ENCODE measurements at regions not wholly inside any gene's neighbourhood (a gene's known extent, or its start where the extent isn't known, plus 50 kb on each side); places are given as distances from the start of the nearest gene placed in this dataset.

GRCh38 chr9:13847270-13847669, 466.7 kb downstream of the NFIB start:
- no peaks in the 10 kb centered on the region for H3K36me3 Mint-ChIP-seq (ENCODE audit: low read depth)
- no peaks in the 10 kb centered on the region for H3K27me3 ChIP-seq (ENCODE audit: insufficient read depth)
- no peak overlapping the region for H3K4me3 Mint-ChIP-seq
- TF ChIP-seq ZNF114 (CRISPR knock-in tag; IDR thresholded peaks at IDR 0.05) (no peak), NANOG (IDR thresholded peaks at IDR 0.05; ENCODE audit: borderline replicate concordance) (no peak), EZH2phosphoT487 (IDR thresholded peaks at IDR 0.05; ENCODE audit: unreplicated experiment) (no peak), ZNF331 (CRISPR knock-in tag; IDR thresholded peaks at IDR 0.05; ENCODE audit: low read depth) (no peak), STAT1 (IDR thresholded peaks at IDR 0.05; ENCODE audit: unreplicated experiment) (no peak), JUNB (IDR thresholded peaks at IDR 0.05; ENCODE audit: unreplicated experiment) (no peak), POLR2AphosphoS5 (IDR thresholded peaks at IDR 0.05; ENCODE audit: low read depth) (no peak), EZH2 (IDR thresholded peaks at IDR 0.05; ENCODE audit: low read depth, unreplicated experiment) (no peak)
- TF ChIP-seq, protein P1, sequence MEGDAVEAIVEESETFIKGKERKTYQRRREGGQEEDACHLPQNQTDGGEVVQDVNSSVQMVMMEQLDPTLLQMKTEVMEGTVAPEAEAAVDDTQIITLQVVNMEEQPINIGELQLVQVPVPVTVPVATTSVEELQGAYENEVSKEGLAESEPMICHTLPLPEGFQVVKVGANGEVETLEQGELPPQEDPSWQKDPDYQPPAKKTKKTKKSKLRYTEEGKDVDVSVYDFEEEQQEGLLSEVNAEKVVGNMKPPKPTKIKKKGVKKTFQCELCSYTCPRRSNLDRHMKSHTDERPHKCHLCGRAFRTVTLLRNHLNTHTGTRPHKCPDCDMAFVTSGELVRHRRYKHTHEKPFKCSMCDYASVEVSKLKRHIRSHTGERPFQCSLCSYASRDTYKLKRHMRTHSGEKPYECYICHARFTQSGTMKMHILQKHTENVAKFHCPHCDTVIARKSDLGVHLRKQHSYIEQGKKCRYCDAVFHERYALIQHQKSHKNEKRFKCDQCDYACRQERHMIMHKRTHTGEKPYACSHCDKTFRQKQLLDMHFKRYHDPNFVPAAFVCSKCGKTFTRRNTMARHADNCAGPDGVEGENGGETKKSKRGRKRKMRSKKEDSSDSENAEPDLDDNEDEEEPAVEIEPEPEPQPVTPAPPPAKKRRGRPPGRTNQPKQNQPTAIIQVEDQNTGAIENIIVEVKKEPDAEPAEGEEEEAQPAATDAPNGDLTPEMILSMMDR (conservative IDR thresholded peaks at IDR 0.05; ENCODE audit: low read depth in 2 of 2): no peak
- TF ChIP-seq, protein P2, sequence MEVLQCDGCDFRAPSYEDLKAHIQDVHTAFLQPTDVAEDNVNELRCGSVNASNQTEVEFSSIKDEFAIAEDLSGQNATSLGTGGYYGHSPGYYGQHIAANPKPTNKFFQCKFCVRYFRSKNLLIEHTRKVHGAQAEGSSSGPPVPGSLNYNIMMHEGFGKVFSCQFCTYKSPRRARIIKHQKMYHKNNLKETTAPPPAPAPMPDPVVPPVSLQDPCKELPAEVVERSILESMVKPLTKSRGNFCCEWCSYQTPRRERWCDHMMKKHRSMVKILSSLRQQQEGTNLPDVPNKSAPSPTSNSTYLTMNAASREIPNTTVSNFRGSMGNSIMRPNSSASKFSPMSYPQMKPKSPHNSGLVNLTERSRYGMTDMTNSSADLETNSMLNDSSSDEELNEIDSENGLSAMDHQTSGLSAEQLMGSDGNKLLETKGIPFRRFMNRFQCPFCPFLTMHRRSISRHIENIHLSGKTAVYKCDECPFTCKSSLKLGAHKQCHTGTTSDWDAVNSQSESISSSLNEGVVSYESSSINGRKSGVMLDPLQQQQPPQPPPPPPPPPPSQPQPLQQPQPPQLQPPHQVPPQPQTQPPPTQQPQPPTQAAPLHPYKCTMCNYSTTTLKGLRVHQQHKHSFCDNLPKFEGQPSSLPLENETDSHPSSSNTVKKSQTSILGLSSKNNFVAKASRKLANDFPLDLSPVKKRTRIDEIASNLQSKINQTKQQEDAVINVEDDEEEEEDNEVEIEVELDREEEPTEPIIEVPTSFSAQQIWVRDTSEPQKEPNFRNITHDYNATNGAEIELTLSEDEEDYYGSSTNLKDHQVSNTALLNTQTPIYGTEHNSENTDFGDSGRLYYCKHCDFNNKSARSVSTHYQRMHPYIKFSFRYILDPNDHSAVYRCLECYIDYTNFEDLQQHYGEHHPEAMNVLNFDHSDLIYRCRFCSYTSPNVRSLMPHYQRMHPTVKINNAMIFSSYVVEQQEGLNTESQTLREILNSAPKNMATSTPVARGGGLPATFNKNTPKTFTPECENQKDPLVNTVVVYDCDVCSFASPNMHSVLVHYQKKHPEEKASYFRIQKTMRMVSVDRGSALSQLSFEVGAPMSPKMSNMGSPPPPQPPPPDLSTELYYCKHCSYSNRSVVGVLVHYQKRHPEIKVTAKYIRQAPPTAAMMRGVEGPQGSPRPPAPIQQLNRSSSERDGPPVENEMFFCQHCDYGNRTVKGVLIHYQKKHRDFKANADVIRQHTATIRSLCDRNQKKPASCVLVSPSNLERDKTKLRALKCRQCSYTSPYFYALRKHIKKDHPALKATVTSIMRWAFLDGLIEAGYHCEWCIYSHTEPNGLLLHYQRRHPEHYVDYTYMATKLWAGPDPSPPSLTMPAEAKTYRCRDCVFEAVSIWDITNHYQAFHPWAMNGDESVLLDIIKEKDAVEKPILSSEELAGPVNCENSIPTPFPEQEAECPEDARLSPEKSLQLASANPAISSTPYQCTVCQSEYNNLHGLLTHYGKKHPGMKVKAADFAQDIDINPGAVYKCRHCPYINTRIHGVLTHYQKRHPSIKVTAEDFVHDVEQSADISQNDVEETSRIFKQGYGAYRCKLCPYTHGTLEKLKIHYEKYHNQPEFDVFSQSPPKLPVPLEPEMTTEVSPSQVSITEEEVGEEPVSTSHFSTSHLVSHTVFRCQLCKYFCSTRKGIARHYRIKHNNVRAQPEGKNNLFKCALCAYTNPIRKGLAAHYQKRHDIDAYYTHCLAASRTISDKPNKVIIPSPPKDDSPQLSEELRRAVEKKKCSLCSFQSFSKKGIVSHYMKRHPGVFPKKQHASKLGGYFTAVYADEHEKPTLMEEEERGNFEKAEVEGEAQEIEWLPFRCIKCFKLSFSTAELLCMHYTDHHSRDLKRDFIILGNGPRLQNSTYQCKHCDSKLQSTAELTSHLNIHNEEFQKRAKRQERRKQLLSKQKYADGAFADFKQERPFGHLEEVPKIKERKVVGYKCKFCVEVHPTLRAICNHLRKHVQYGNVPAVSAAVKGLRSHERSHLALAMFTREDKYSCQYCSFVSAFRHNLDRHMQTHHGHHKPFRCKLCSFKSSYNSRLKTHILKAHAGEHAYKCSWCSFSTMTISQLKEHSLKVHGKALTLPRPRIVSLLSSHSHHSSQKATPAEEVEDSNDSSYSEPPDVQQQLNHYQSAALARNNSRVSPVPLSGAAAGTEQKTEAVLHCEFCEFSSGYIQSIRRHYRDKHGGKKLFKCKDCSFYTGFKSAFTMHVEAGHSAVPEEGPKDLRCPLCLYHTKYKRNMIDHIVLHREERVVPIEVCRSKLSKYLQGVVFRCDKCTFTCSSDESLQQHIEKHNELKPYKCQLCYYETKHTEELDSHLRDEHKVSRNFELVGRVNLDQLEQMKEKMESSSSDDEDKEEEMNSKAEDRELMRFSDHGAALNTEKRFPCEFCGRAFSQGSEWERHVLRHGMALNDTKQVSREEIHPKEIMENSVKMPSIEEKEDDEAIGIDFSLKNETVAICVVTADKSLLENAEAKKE (CRISPR knock-in tag; IDR thresholded peaks at IDR 0.05): no peak
- TF ChIP-seq, protein P3, sequence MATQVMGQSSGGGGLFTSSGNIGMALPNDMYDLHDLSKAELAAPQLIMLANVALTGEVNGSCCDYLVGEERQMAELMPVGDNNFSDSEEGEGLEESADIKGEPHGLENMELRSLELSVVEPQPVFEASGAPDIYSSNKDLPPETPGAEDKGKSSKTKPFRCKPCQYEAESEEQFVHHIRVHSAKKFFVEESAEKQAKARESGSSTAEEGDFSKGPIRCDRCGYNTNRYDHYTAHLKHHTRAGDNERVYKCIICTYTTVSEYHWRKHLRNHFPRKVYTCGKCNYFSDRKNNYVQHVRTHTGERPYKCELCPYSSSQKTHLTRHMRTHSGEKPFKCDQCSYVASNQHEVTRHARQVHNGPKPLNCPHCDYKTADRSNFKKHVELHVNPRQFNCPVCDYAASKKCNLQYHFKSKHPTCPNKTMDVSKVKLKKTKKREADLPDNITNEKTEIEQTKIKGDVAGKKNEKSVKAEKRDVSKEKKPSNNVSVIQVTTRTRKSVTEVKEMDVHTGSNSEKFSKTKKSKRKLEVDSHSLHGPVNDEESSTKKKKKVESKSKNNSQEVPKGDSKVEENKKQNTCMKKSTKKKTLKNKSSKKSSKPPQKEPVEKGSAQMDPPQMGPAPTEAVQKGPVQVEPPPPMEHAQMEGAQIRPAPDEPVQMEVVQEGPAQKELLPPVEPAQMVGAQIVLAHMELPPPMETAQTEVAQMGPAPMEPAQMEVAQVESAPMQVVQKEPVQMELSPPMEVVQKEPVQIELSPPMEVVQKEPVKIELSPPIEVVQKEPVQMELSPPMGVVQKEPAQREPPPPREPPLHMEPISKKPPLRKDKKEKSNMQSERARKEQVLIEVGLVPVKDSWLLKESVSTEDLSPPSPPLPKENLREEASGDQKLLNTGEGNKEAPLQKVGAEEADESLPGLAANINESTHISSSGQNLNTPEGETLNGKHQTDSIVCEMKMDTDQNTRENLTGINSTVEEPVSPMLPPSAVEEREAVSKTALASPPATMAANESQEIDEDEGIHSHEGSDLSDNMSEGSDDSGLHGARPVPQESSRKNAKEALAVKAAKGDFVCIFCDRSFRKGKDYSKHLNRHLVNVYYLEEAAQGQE (IDR thresholded peaks at IDR 0.05; ENCODE audit: unreplicated experiment): no peak
- no peaks in the 10 kb centered on the region for H4K20me1 ChIP-seq (replicated peaks; ENCODE audit: insufficient read depth)
- H3K79me2 ChIP-seq (replicated peaks; ENCODE audit: insufficient read depth): no peaks in the 10 kb centered on the region
- no peaks in the 10 kb centered on the region for H3F3A ChIP-seq (replicated peaks; ENCODE audit: low read depth)
- H3K27ac Mint-ChIP-seq: no peak overlapping the region
- H2AFZ ChIP-seq: no peak overlapping the region
- no peaks in the 10 kb centered on the region for H3K36me3 ChIP-seq (ENCODE audit: insufficient read depth)
- no peak overlapping the region for H3K4me2 ChIP-seq
- peaks cover 5% of the 10 kb centered on the region for H3K9me2 ChIP-seq (ENCODE audit: insufficient read depth)
- no peak overlapping the region for H3K27ac ChIP-seq (ENCODE audit: low read depth)
- no peaks in the 10 kb centered on the region for H3K4me1 ChIP-seq (ENCODE audit: insufficient read depth)
- no peaks in the 10 kb centered on the region for H3K27me3 Mint-ChIP-seq (ENCODE audit: insufficient read depth, low read depth, poor library complexity)
- ATAC-seq (no peak), DNase-seq (ENCODE audit: low spot score) (no peak)
- no peaks in the 10 kb centered on the region; the same call in 2 of the 3 replicates for H3K4me1 Mint-ChIP-seq
- H3K9me3 Mint-ChIP-seq: no peaks in the 10 kb centered on the region
- no peak overlapping the region for H3K4me3 ChIP-seq

Data from GM23338 (cell line).